GM18858 (cell line): ENCODE measurements at regions not wholly inside any gene's neighbourhood (a gene's known extent, or its start where the extent isn't known, plus 50 kb on each side); places are given as distances from the start of the nearest gene placed in this dataset.

Experiments
- ATAC-seq: cut with Tn5 transposase; IDR thresholded peaks from one replicate; pipeline ENCODE4 v1.9.1; 2021; ENCODE audit not compliant: unreplicated experiment

- ATAC-seq = no peak
Observed at GRCh38 chr4:132506568-132506967, 642.5 kb upstream of the PCDH10 start.

GRCh38 chr4:132513491-132513890, 635.6 kb upstream of the PCDH10 start:
- no peak for ATAC-seq

GRCh38 chr4:132526652-132527051, 622.4 kb upstream of the PCDH10 start:
- ATAC-seq = no peak

DNA sequence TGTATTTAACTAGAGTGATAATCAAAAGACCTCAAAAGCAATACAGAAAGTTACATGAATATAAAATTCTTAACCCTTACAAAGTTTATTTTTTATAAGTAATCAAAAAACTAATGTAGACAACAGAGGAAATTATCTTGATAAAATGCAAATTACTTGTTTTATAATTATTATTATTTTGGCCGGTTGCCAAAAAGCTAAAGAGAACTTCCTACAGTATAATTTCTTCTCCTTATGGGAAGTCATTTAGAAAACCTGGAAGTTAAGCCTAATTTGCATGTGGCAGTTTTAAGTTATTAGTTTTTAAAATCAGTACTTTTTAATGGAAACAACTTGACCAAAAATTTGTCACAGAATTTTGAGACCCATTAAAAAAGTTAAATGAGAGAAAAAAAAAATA, 621.3 kb upstream of the PCDH10 start:
- ATAC-seq = no peak

DNA sequence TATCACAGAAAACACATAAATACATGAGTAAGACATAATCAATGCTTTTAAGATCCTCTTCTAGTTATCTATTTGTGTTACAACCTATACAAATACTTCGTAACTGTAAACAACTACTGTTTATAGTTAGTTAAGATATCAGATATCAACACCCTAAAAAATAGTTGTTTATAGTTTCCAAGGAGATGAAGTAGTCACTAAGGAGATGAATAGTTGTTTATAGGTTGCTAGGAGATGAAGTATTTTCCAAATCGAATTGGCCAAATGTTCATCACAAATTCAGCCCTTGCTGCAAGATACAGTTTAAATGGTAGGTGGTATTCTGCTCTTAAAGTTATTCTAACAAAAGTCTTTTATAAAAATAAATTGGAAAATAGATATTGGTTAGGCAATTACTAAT, 618.2 kb upstream of the PCDH10 start:
- ATAC-seq = no peak

DNA sequence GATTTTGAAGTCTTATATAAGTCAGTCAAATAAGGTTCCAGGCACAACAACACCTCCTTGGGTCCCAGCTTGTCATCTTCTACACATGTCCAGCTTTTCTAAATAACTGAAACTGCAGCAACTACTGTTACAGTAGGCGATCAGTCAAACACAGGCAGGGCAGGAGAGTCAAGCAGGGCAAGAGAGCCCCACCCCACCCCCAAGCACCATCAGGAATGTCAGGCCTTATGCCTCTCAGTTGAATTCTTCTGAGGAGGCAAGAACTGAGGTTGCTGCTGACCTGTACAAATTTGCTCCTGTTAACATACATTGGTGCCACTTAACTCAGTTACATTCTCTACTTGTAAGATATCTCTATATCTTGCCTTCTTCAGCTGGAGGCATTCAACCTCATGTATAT, 608.8 kb upstream of the PCDH10 start:
- no peak for ATAC-seq

DNA sequence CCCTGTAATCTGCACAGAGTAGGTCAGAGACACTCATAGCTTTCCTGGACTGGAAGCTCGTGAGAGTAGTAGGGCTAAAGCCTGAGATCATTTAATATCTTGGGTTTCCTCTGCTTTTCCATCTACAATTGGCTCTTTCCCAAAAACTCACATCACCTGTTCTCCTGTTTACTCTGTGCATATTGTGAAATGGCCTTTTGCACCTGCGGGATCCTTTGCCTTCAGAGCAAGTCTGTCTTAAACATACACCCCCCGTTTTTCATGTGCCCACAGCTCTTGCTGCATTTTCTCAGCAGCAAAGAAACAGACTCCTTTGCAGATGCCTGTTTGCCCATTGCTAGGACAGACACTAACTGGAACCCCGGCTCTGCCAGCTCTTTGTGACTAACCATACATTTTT, 608.3 kb upstream of the PCDH10 start:
- ATAC-seq = no peak

DNA sequence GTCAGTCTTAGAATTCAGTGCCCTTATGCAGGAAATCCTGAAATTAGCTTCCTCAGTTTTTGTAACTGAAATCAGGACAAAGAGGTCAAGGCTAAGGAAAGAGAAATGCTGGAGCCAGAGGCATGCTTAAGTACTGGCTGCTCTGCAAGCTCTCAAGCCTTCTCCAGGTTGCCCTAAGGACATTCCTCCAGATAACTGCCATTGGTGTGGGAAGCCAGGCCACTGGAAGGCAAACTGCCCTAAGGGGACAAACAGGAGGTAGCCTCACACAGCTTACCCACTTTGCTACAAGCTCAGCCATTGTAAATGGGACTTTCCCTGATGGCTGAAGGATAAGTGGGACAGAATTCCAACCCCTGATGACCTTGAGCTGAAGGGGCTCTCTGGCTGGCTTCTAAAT, 606.9 kb upstream of the PCDH10 start:
- ATAC-seq = no peak

DNA sequence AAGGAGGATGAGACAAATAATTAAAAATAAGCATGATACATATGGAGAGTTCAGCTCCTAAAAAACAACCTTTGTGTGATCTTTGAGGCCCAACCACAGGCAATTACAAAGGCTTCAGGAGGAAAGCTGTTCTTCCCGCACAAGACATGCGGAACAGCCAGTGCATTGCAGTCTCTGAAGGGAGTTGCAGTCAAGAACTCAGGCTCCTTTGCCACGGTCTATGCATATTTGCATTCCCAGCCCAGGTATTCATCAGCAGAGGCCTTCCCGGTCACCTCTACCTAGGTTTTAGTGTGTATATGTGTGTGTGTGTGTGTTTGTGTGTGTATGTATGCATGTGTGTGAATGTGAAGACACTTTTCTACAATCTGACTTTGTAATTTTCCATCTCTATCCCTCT, 600.6 kb upstream of the PCDH10 start:
- no peak for ATAC-seq

DNA sequence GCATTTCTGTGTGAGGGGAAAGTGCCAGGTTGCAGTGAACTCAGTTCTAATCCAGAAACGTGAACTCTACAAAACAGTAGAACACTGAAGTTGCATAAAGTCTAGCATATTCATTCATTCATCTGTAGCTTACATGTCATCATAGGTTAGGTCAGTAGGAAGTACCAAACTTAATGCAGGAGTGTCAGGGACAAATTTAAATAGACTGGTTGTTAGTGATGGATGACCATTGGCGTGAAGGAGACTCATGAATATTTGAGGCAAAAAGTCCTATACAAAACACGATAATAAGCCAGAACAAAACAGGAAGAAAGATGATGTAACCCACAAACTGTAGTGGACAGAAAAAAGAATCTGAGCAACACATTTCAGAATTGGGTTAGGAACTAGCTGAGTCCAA, 592.8 kb upstream of the PCDH10 start:
- no peak for ATAC-seq

- no peak for ATAC-seq
Observed at GRCh38 chr4:132557660-132558059, 591.4 kb upstream of the PCDH10 start.

GRCh38 chr4:132564920-132565319, 584.2 kb upstream of the PCDH10 start:
- no peak for ATAC-seq

GRCh38 chr4:132565542-132565941, 583.6 kb upstream of the PCDH10 start:
- no peak for ATAC-seq

DNA sequence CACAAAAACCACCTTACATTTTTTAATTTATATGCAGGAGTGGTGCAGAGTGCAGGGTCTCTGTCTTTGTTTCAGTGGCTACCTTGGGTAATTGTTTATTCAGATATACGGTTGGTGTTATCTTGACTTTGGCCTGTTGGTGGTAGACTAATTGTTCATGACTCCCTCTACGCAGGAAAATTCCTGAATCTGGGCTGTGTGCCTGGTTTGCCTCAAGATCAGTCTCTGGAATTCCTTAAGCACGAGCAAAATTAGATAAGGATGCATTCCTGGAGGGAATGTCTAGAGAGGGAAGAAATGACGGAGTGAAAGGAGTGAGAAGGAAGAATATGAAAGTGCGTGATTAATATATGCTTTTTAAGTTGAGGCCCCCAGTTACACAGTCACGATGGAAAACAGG, 576.9 kb upstream of the PCDH10 start:
- ATAC-seq = no peak

DNA sequence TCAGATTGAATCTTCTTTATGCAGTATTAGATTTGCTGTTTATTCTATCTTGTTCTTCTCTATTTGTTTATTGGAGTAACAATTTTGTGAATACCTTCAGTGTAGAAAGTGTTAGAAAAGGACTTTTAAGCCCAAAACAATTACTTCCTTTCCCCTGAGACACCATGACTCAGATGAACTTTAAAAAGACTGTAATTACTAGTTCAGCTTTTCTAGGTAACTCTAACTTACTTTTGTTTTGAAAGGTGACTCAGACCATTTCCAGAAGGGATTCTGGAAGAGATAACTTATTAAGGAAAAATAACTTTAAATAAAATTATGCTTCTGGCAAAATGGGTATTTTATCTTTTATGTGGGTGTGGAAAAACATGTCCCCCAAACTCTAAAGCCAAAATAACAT, 561.5 kb upstream of the PCDH10 start:
- ATAC-seq = no peak

DNA sequence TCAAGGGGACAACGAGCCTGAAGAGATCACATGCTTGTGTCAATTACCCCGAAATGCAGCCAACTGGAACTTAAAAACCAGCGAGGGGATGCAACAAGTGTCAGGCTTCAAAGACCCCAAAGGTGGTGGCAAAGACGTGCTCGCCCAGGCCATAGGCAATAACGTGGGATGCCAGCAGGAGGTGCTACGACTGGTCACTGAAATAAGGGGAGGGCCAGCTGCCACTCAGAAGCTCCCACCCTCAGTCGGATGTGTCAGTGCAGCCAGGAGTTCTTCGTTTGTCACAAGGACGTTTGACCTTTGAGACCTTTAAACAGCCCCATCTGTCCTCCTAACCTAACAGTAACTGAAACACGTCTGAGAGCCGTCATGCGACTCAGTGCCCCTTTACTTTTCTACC, 556.8 kb upstream of the PCDH10 start:
- ATAC-seq = no peak

DNA sequence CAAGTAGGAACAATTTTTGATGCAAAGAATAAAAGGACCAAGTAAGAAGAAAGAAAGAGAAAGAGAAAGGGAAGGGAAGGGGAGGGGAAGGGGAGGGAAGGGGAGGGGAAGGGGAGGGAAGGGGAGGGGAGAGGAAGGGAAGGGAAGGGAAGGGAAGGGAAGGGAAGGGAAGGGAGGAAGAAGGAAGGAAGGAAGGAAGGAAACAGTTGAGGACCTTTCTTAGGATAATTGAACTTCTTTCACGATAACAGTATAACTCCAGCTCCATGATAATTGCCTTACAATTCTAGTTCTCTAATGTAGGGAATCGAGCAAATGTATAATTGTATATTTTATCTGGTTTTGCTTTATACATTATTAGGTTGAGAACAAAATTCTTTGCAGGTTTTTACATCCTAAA, 556.2 kb upstream of the PCDH10 start:
- ATAC-seq = no peak

- ATAC-seq = no peak
Observed at GRCh38 chr4:132593717-132594400, 555.2 kb upstream of the PCDH10 start.

DNA sequence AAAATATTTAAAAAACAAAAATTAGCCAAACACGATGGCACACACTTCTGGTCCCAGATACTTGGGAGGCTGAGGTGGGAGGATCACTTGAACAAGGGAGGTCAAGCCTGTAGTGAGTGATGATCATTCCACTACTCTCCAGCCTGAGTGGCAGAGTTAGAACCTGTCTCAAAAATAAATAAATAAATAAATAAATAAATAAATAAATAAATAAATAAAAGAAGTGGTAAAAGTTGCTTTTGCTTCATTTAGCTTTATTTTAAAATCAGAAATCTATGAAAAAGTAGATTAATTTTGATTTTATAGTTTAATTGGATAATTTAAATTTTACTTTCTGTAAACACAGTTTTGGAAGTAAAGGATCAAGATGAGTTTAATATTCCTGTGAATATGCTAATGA, 552.9 kb upstream of the PCDH10 start:
- ATAC-seq = no peak

GRCh38 chr4:132605551-132605950, 543.5 kb upstream of the PCDH10 start:
- no peak for ATAC-seq

DNA sequence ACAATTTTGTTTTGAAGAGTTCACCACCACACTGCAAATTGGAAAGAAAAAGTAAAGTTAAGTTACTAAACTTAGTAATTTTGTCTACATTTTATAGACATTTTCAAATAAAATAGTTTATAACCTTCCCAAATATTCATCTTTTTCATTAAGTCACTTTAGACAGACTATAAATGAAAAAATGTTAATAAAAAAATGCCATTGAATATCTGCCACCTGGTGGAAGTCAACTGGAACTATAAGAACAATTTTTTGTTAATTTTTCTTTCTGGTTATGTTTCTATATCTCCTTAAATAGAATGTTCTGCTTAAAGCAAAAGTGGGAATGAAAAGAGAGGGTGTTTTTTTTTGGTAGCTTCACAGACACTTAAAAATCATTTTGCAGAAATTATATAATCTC, 534.4 kb upstream of the PCDH10 start:
- no peak for ATAC-seq

GRCh38 chr4:132619968-132620367, 529.1 kb upstream of the PCDH10 start:
- no peak for ATAC-seq

DNA sequence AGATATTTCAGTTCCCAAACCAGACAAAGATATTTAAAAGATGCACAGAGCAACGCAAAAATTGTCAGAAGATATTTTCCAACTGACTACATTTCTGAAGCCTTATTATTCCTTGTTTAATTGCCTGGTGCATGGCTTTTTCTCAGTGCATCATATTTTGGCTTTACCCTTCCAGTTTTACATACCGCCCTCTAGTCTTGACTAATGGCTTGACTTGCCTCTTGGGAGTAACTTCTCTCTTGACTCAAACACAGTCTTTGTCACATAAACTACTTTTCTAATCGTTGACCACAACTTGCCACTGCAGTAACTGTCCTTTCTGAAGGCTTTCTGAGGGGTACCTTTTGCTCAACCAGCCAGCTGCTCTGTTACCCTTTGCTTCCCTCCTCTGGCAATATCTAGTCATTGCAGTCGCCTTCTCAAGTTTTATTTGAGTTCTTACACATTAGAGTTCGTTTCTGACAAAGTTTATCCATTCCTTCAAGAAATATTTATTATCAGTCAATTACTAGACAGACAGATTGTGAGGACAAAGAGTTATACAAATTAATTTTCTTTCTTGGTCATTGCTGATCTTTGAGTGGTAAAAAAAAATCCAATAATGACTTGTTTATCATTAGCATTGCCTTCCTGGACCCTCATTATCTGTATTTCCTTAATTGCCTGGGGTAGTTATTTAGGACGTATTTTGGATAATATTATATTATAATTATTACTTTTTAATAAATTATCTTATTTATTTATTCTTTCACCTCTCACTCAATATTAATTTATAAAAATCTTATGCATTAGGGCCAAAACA, 506.9 kb upstream of the PCDH10 start:
- ATAC-seq = peak; percentile 35
